GM18907 (cell line): ENCODE measurements at regions not wholly inside any gene's neighbourhood (a gene's known extent, or its start where the extent isn't known, plus 50 kb on each side); places are given as distances from the start of the nearest gene placed in this dataset.
"Not testable (repeated sequence)": the region's sequence is repeated elsewhere in the genome, so short reads cannot be mapped to it uniquely, and the experiment has no call there.

Experiments used
- ATAC-seq: cut with Tn5 transposase; IDR thresholded peaks from one replicate; pipeline ENCODE4 v1.9.1; 2021; ENCODE audit warnings: mild to moderate bottlenecking, moderate library complexity; ENCODE audit not compliant: unreplicated experiment

DNA sequence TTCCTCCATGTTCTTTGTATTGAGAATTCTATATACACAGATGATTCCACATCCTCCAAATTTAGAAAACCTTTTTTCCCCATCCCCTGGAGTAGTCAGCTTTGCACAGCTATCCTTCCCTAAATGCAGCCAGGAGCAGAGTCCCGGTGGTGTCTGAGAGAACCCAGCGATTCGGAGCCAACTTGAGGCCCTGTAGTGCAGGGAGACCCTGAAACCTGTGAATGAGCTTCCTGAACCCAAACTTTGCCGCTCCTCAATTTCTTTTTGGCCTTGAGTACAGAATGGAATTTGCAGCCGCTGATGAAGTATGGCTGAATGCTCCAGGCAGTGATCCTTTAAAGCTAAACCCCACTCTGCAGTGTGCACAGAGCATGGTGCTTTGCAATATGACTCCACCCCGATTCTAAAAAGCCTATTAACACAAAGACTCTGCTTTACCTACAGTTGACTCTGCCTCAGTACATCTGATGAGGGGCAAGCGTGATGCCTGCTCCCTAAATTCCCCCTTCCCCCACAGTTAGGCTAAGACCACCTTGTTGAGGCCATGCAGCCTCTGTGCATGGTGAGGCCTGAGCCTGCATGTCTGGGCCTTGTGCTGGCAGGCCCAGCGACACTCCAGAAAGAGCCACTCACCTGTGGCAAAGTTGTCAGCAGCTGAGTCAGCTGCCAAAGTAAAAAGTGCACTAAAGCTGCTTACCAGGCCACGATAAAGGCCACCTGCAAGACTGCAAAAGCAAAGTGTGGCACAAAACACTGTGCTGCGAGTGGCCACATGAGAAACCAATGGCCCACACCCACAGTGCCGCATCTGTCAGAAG, 82.1 kb downstream of the PLEKHG1 start:
- ATAC-seq, result no peak

- ATAC-seq, result no peak
Observed at GRCh38 chr6:150683320-150683719, 83.6 kb downstream of the PLEKHG1 start.

DNA sequence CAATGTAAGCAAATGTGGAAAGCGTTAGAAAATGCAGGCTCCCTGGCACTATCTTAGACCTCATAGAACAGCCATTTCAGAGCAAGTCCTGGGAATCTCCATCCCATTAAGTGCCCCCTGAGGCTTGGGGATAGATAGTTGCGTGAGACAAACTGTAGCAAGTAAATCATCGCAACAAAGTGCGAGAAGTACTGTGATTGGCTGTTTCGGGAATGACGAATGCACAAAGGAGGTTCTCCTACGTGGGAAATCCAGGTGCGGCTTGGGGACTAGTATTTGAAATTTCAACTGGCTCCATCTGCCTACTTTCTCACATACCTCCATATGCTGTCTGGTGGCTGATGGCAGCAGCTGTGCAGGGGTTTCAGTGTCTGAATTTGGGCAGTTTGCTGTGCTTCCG, 84.5 kb downstream of the PLEKHG1 start:
- ATAC-seq, result no peak

GRCh38 chr6:150684714-150685459, 85.2 kb downstream of the PLEKHG1 start:
- ATAC-seq, result no peak

DNA sequence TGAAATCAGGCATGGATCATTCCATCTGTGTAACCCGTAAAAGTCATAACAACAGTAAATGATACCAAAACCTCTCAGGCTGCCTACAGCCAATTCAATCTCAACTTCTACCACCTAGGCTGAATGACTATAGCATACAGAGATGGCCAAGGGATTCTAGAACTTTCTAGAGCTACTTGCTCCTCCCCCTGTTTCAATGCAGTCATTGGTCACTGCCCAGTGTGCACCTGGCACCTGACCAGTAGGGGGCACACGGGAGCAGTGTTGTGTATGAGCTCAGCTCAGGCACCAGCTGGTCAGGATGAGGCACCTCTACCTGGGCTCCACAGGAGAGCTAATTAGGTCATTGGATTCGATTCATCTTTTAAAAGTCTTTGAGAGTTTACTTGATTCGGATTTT, 86.2 kb downstream of the PLEKHG1 start:
- ATAC-seq, result peak; percentile 61

GRCh38 chr6:150686566-150686965, 86.9 kb downstream of the PLEKHG1 start:
- no peak for ATAC-seq

- no peak for ATAC-seq
Observed at GRCh38 chr6:150687508-150687907, 87.8 kb downstream of the PLEKHG1 start.

- peak; percentile 48 for ATAC-seq
Observed at GRCh38 chr6:150689900-150690590, 90.4 kb downstream of the PLEKHG1 start.

DNA sequence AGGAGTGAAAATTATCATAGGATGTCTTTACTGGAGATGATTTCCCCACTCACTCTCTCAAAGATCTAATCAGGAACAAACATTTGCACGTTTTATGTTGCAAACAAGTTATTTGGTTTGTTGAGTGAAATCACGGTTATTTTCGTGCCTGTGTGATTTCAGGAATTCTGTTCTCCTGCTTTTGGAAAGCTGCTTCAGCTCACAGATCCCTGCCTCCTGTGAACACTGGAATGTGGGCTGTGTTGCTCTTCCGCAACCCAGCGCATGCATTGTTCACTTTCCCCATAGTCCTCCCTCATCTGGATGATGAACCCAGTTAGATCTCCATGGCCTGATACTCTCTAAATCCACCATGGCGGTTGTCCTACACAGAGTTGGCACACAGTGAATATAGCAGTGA, 91.0 kb downstream of the PLEKHG1 start:
- no peak for ATAC-seq

DNA sequence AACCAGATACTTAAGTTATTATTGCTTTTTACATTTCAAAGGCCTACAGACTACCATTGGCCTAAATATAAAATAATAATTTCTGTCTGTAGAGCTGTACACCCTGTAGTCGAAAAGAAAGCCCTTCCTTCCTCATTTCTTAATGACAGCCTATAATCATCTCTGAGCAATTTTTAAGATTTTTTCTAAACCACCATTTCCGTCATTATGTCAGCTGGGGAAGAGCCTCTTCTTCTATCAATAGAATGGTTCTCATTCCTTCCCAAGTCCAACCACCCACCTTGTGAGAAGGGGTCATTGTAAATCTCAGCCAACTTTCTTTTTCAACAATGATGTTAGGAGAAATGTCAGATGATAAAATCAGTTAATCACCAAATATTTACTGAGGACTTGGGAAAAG, 91.8 kb downstream of the PLEKHG1 start:
- no peak for ATAC-seq

- ATAC-seq, result peak; percentile 83
Observed at GRCh38 chr6:150692604-150693003, 92.9 kb downstream of the PLEKHG1 start.

- no peak for ATAC-seq
Observed at GRCh38 chr6:150694889-150695288, 95.2 kb downstream of the PLEKHG1 start.

- ATAC-seq, result no peak
Observed at GRCh38 chr6:150695652-150696051, 96.0 kb downstream of the PLEKHG1 start.

GRCh38 chr6:150696190-150696589, 96.5 kb downstream of the PLEKHG1 start:
- ATAC-seq, result no peak

DNA sequence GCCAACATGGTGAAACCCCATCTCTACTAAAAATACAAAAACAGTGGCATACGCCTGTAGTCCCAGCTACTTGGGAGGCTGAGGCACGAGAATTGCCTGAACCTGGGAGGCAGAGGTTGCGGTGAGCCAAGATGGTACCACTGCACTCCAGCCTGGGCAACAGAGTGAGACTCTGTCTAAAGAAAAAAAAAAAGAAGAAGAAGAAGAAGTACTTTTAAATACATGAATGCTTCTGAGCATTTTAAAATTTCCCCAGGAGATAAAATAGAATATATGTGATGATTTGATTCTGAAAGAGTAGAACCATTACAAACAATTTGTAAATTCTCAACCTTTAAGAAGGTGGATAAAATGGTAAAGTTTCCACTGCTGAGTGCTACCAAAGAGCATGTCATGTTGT, 97.2 kb downstream of the PLEKHG1 start:
- ATAC-seq, result not testable (repeated sequence)

DNA sequence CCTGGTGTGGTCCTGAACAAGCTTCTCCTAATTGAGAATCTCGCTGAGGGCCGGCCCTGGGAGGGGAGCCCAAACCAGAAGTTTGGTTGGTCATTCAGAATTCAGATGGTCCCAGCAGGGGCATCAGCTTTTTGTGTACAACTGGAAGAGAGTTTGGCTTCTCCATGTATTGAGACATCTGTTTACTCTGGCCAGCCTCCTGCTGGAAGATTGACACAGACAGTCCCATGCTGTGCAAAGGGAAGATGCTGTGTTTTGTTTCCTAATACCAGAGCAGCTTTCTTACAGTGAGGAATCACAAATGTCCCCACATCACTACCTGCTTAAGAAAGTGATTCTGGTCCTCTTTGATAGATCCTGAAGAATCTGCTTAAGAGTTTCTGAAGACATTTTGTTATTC, 97.8 kb downstream of the PLEKHG1 start:
- ATAC-seq, result no peak

DNA sequence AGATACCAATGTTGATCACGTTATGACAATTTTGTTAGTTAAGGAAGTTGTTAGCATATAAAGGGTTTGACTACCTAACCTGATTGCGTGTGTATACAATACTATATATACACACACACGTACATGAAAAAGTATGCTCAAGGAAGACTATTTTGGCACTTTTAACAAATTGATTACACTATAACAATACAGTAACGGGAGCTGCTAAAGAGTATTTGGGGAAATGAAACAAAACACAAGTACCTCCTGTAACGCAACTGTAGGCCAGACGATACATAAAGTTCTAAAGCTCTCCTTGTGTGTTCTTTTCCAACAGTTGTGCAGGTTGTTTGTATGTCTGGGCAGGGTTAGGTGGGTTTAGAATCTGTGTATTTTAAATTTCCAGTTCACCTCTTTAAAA, 98.7 kb downstream of the PLEKHG1 start:
- ATAC-seq, result peak; percentile 59

- ATAC-seq, result no peak
Observed at GRCh38 chr6:150702675-150703074, 103.0 kb downstream of the PLEKHG1 start.

DNA sequence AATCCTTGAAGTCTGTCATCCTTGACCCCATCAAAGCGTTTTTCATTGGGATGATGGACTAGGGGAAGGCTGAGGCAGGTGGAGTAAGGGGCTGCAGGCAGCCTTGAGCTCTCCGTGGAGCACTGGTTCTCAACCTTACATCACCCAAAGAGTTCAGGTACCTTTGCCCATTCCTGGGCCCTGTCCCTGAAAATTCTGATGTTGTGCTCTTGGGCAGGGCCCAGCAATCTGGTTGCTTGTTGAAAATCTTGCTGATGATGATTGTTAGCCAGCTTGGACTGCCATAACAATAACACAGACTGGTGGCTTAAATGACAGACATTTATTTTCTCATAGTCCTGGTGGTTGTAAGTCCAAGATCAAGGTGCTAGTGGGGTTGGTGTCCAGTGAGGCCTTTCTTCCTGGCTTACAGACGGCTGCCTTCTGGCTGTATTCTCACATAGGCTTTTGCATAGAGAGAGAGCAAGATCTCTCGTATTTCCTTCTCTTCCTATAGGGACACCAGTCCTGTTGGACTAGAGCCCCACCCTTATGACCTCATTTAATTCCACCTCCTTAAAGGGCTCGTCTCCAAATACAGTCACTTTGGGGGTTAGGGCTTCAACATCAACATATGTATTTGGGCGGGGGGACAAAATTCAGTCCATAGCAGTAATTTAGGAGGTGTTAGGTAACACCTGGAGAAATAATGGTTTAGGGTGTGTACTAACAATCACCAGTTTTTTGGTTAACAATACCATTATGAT, 104.9 kb downstream of the PLEKHG1 start:
- no peak for ATAC-seq

DNA sequence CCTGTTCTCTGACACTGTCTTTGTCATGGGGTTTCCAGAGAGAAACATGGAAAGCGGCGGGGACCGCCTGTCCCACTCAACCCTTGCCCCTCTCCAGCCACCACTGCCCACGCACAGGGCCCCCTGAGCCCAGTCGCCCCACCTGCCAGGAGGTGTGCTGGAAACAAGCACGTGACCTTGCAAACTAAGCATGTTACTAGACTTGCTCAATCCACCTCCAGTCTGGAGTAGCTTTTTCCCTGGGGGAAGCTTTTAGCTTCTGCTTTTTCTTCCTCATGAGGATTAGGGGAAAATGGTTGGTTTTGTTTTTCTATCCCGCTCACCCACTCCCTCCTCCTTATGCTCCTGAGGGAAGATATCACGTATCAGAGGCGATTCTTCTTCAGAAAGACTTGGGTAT, 105.7 kb downstream of the PLEKHG1 start:
- ATAC-seq, result no peak

- ATAC-seq, result no peak
Observed at GRCh38 chr6:150710236-150710635, 110.6 kb downstream of the PLEKHG1 start.
